Right lobe of liver (tissue), 6 donors: ENCODE measurements at regions not wholly inside any gene's neighbourhood (a gene's known extent, or its start where the extent isn't known, plus 50 kb on each side); places are given as distances from the start of the nearest gene placed in this dataset.
A peak's percentile ranks its signal among the peaks of the same experiment; 100 is the strongest.

Experiments used
- ATAC-seq, 4 donors: fragments of 200-7000 bp; cut with Tn5 transposase; one replicate each; pipeline ENCODE4 v1.9.1; 2020; ENCODE audit warnings: mild to moderate bottlenecking in 4 of 4, moderate library complexity in 4 of 4
- DNase-seq, 3 donors: peaks; one replicate each; pipeline ENCODE4 v3.0.0-alpha.2; 2020
- H3K27ac ChIP-seq, 3 donors: fragments of 200-600 bp; one replicate each; pipeline ENCODE4 v1.8.0; 2022
- H3K27me3 ChIP-seq, 2 donors: fragments of 200-600 bp; one replicate each; pipeline ENCODE4 v1.8.0; 2022
- H3K36me3 ChIP-seq, 4 donors: fragments of 200-600 bp; sonication (generic) in 1 of 4; one replicate each; pipeline versions ENCODE4 v1.5.1 to v1.8.0; 2017 to 2022; ENCODE audit warnings: control low read depth in 1 of 4
- H3K4me1 ChIP-seq, 4 donors: fragments of 200-600 bp; sonication (generic) in 1 of 4; one replicate each; pipeline versions ENCODE4 v1.5.1 to v1.8.0; 2017 to 2022; ENCODE audit warnings: control low read depth in 1 of 4
- H3K4me3 ChIP-seq, 3 donors: fragments of 200-600 bp; one replicate each; pipeline ENCODE4 v1.8.0; 2022
- H3K9me3 ChIP-seq, 4 donors: fragments of 200-600 bp; sonication (generic) in 1 of 4; one replicate each; pipeline versions ENCODE4 v1.5.1 to v1.8.0; 2017 to 2022; ENCODE audit warnings: control low read depth in 1 of 4
- POLR2A ChIP-seq: fragments of 450-650 bp; IDR thresholded peaks from one replicate; pipeline ENCODE4 v1.6.1; 2017; ENCODE audit warnings: antibody characterized with exemption, mild to moderate bottlenecking
- WGBS: methylation state at CpG from one replicate; pipeline ENCODE4 v1.1.6; 2018; ENCODE audit warnings: low coverage, low lambda C conversion rate; ENCODE audit not compliant: insufficient coverage; ENCODE audit errors: missing lambda C conversion rate; 5-methylcytosine and 5-hydroxymethylcytosine counted together
- intact Hi-C, 2 donors: fragments of 100-400 bp; cut with DNase I; formaldehyde crosslinking; loops; one replicate each; pipeline versions ENCODE4 v1.11.2 to v1.14.1; 2022
- TF ChIP-seq, protein P1 (sequence below), 4 donors: fragments of 200-600 bp in 3 of 4; fragments of 450-650 bp in 1 of 4; IDR thresholded peaks; one replicate each; pipeline versions ENCODE4 v1.5.1 to v1.8.0; 2016 to 2022; ENCODE audit warnings: antibody characterized with exemption in 4 of 4, mild to moderate bottlenecking in 2 of 4
- donor health status: DM: no; HTN: yes; CAD: no.
- donor health status: DM: no; HTN: no; CAD: no.
- donor health status: DM: no; HTN: no; CAD: no.
- donor health status: DM: no; HTN: yes; CAD: no.
- donor health status: DM: no; HTN: yes; CAD: no.

DNA sequence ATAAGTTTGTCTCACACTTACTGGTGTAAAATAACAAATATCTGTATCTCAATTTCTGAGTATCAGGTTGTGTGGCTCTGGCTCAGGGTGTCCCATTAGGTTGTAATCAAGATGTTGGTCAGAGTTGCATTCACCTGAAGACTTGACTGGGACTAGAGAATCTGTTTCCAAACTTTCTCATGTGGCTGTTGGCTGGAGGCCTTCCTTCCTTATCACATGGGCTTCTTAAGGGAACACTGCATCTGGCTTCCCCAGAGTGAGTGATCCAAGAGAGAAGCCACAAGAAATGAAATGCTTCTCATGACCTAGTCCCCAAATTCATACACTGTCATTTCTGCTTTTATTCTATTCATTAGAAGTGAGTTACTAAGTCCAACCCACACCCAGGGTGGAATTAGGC lies 568.4 kb upstream of the CAMK1G start:
- Histone ChIP-seq H3K4me3 (no peak overlapping the region), H3K36me3 (no peaks in the 10 kb centered on the region), H3K27ac (no peak overlapping the region), H3K9me3 (no peaks in the 10 kb centered on the region), H3K27me3 (no peaks in the 10 kb centered on the region), H3K4me1 (no peaks in the 10 kb centered on the region)
- TF ChIP-seq, protein P1, sequence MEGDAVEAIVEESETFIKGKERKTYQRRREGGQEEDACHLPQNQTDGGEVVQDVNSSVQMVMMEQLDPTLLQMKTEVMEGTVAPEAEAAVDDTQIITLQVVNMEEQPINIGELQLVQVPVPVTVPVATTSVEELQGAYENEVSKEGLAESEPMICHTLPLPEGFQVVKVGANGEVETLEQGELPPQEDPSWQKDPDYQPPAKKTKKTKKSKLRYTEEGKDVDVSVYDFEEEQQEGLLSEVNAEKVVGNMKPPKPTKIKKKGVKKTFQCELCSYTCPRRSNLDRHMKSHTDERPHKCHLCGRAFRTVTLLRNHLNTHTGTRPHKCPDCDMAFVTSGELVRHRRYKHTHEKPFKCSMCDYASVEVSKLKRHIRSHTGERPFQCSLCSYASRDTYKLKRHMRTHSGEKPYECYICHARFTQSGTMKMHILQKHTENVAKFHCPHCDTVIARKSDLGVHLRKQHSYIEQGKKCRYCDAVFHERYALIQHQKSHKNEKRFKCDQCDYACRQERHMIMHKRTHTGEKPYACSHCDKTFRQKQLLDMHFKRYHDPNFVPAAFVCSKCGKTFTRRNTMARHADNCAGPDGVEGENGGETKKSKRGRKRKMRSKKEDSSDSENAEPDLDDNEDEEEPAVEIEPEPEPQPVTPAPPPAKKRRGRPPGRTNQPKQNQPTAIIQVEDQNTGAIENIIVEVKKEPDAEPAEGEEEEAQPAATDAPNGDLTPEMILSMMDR (IDR thresholded peaks at IDR 0.05) = no peak
- TF ChIP-seq POLR2A = no peak
- ATAC-seq (no peak), DNase-seq (no peak)
- intact Hi-C loops = no loop called here

DNA sequence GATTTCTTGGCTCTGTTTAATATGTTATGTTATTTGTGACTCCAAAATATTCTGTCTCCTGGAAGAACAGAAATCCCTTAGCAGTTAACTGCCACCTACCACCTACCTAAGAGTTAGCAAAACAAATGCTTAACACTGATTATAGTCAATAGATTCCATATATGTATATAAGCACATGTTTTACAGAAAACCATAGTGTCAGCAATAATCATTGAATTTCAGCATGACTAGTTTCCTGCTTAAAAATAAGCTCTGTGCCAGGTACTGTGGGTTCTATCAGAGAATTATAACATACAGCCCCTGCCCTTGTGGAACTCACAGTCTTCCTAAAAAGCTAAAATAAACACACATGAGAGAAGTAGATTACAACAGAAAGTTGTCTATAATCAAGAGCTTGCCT lies 561.9 kb upstream of the CAMK1G start:
- TF ChIP-seq, protein P1 (IDR thresholded peaks at IDR 0.05) = no peak
- no peak for TF ChIP-seq POLR2A
- intact Hi-C loops = no loop called here
- Histone ChIP-seq H3K27ac (no peak overlapping the region), H3K4me1 (no peaks in the 10 kb centered on the region), H3K27me3 (no peaks in the 10 kb centered on the region), H3K9me3 (no peaks in the 10 kb centered on the region), H3K36me3 (no peaks in the 10 kb centered on the region), H3K4me3 (no peak overlapping the region)
- ATAC-seq = no peak
- no peak for DNase-seq

DNA sequence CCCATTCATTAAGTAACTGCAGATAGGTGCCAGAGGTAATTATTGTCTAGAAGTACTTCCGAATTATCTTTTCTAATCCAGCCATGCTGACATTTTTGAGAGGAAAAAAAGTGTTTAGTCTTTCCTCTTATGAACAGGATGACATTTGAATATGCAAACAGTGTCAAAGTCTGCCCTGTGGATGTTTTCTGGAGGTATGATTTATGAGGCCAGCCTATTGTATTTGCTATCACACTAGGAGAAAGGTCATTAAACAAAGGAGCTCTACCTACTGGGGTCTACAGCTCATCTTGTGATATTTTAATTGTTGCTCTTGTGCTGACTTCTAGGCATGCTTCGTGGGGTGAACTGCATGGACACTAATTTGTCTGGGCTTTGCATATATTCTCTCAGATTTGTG lies 559.7 kb upstream of the CAMK1G start:
- Histone ChIP-seq H3K4me1 (no peaks in the 10 kb centered on the region), H3K36me3 (no peaks in the 10 kb centered on the region), H3K9me3 (no peaks in the 10 kb centered on the region), H3K27me3 (no peaks in the 10 kb centered on the region), H3K4me3 (no peak overlapping the region), H3K27ac (no peak overlapping the region)
- WGBS = 58% methylated on average over 2 of the region's 2 CpGs
- DNase-seq (no peak), ATAC-seq (no peak)
- TF ChIP-seq, protein P1 (IDR thresholded peaks at IDR 0.05) = no peak
- no peak for TF ChIP-seq POLR2A
- intact Hi-C loops = no loop called here

DNA sequence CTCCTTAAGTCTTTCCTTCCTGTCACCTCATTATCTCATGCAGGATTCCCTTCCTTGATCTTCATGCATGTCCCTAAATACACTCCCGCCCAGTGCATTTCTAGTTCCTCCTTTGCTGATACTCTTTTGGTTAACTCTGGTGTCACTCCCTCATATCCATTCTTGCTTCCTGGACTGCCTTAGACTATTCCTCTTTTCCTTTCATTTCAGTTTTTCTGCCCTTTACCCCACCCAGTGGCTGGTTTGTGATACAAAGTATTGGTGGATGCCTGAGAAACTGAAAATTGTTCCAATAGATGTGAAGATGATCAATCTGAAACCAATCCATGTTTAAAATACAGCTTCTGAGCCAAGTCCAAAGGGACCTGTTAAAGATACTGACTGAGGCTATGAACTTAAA lies 553.8 kb upstream of the CAMK1G start:
- Histone ChIP-seq H3K4me1 (no peaks in the 10 kb centered on the region), H3K27me3 (no peaks in the 10 kb centered on the region), H3K4me3 (no peak overlapping the region), H3K9me3 (no peaks in the 10 kb centered on the region), H3K27ac (no peak overlapping the region), H3K36me3 (no peaks in the 10 kb centered on the region)
- 62% methylated on average over 1 of the region's 1 CpG for WGBS
- ATAC-seq (peak in 1 of 4 donors; percentile 41), DNase-seq (no peak)
- intact Hi-C loops = no loop called here
- TF ChIP-seq, protein P1 (IDR thresholded peaks at IDR 0.05) = peak in 2 of 4 donors; percentile 10 to 11
- no peak for TF ChIP-seq POLR2A

DNA sequence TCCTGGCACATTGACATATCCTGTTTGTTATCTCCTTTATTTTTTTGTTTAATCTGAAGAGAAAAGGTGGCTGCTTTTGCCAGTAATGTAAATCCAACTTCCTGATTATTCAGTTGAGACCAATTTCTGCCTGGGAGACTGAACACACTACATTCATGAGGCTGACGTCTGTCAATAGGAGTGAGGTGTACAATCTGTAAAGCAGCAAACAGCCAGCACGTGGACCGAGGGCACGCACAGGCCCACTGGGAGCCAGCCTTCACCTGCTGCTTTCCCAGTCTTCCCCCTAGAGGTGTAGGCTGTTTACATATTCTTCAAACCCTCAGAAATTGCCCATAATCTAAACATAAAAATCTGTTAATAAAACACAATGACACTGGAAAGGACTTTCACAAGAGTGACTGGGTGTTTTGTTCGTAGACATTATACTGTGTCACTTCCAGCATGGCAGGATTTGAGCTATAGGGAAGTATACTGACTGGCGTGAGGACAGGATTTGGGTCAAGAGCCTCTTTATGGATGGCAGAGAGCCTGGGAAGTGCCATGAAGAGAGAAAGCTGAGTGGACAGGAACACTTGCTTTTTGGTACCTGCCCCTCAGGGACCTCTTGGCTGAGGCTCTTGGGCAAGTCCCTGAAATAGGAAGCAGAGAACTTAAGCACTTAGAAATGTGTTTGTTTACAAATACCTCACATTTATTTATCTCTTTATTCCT lies 552.9 kb upstream of the CAMK1G start:
- no peaks in the 10 kb centered on the region for H3K9me3 ChIP-seq
- H3K27ac ChIP-seq = no peak overlapping the region
- WGBS = 77% methylated on average over 6 of the region's 6 CpGs
- ATAC-seq = no peak
- intact Hi-C loops = no loop called here
- no peak for TF ChIP-seq POLR2A
- TF ChIP-seq, protein P1 (IDR thresholded peaks at IDR 0.05) = no peak
- no peaks in the 10 kb centered on the region for H3K4me1 ChIP-seq
- H3K36me3 ChIP-seq = no peaks in the 10 kb centered on the region
- no peak for DNase-seq
- H3K4me3 ChIP-seq = no peak overlapping the region
- no peaks in the 10 kb centered on the region for H3K27me3 ChIP-seq
